Neural cell (in vitro differentiated cells): ENCODE measurements at regions not wholly inside any gene's neighbourhood (a gene's known extent, or its start where the extent isn't known, plus 50 kb on each side); places are given as distances from the start of the nearest gene placed in this dataset.

Experiments used
- H2AFZ ChIP-seq: fragments of 200-600, 300-800 bp; sonication (generic), shearing (Covaris generic); 2 replicates; pipeline ENCODE4 v1.6.0; 2014; ENCODE audit warnings: low read depth, mild to moderate bottlenecking, antibody characterized with exemption, low read length, moderate library complexity
- H3F3A ChIP-seq: fragments of 200-600 bp; shearing (Covaris generic); 2 replicates; pipeline ENCODE4 v1.6.1; 2016; ENCODE audit warnings: mild to moderate bottlenecking, moderate library complexity, mixed read lengths, antibody characterized with exemption, low read length; ENCODE audit not compliant: insufficient read depth, poor library complexity, severe bottlenecking
- H3K27ac ChIP-seq: fragments of 200-600, 300-800 bp; sonication (generic), shearing (Covaris generic); 2 replicates; pipeline ENCODE4 v1.5.1; 2014; ENCODE audit warnings: mild to moderate bottlenecking, low read length, moderate library complexity
- H3K27me3 ChIP-seq: fragments of 300-800, 200-600 bp; sonication (generic), shearing (Covaris generic); 2 replicates; pipeline ENCODE4 v1.6.0; 2014; ENCODE audit warnings: mild to moderate bottlenecking, low read depth, low read length, moderate library complexity; ENCODE audit not compliant: insufficient read depth
- H3K36me3 ChIP-seq: fragments of 300-800, 200-600 bp; sonication (generic), shearing (Covaris generic); 2 replicates; pipeline ENCODE4 v1.5.1; 2014; ENCODE audit warnings: mild to moderate bottlenecking, antibody characterized with exemption, low read length, moderate library complexity; ENCODE audit not compliant: insufficient read depth
- H3K4me2 ChIP-seq: fragments of 300-800, 200-600 bp; sonication (generic), shearing (Covaris generic); 2 replicates; pipeline ENCODE4 v1.6.0; 2014; ENCODE audit warnings: mild to moderate bottlenecking, low read length
- H3K4me3 ChIP-seq: fragments of 300-800, 200-600 bp; sonication (generic), shearing (Covaris generic); 2 replicates; pipeline ENCODE4 v1.5.1; 2014; ENCODE audit warnings: mild to moderate bottlenecking, low read length, moderate library complexity
- H3K79me2 ChIP-seq: fragments of 200-600 bp; shearing (Covaris generic); replicated peaks from 2 replicates; pipeline ENCODE4 v1.6.0; 2014; ENCODE audit warnings: mild to moderate bottlenecking, low read length, moderate library complexity; ENCODE audit not compliant: insufficient read depth
- H3K9ac ChIP-seq: fragments of 300-800, 200-600 bp; sonication (generic), shearing (Covaris generic); 2 replicates; pipeline ENCODE4 v1.6.1; 2016; ENCODE audit warnings: mild to moderate bottlenecking, low read length, mixed read lengths
- H3K9me2 ChIP-seq: fragments of 200-600 bp; shearing (Covaris generic); 2 replicates; pipeline ENCODE4 v1.6.1; 2016; ENCODE audit warnings: mild to moderate bottlenecking, low read length, mixed read lengths; ENCODE audit not compliant: insufficient read depth
- H3K9me3 ChIP-seq: fragments of 200-600, 300-800 bp; sonication (generic), shearing (Covaris generic); 2 replicates; pipeline ENCODE4 v1.6.1; 2016; ENCODE audit warnings: mild to moderate bottlenecking, mixed run types, low read length, moderate library complexity, mixed read lengths
- H4K20me1 ChIP-seq: fragments of 200-600 bp; shearing (Covaris generic); 2 replicates; pipeline ENCODE4 v1.6.1; 2016; ENCODE audit warnings: mild to moderate bottlenecking, mixed run types; ENCODE audit not compliant: insufficient read depth
- EP300 ChIP-seq: fragments of 450-650 bp; conservative IDR thresholded peaks from 2 replicates; pipeline ENCODE4 v1.6.1; 2014; ENCODE audit warnings: antibody characterized with exemption, mild to moderate bottlenecking, moderate library complexity; ENCODE audit not compliant: poor library complexity, severe bottlenecking
- EZH2 ChIP-seq: fragments of 200-600, 300-800 bp; shearing (Covaris generic), sonication (generic); IDR thresholded peaks from 2 replicates; pipeline ENCODE4 v1.6.1; 2014; ENCODE audit warnings: antibody characterized with exemption, low read length, borderline replicate concordance, mild to moderate bottlenecking; ENCODE audit not compliant: insufficient read depth, poor library complexity, severe bottlenecking
- MXI1 ChIP-seq: fragments of 450-650 bp; conservative IDR thresholded peaks from 2 replicates; pipeline ENCODE4 v1.6.1; 2014; ENCODE audit warnings: antibody characterized with exemption, mild to moderate bottlenecking; ENCODE audit not compliant: poor library complexity, severe bottlenecking
- POLR2AphosphoS5 ChIP-seq: IDR thresholded peaks from 2 replicates; pipeline ENCODE4 v1.6.1; 2012
- RAD21 ChIP-seq: fragments of 450-650 bp; conservative IDR thresholded peaks from 2 replicates; pipeline ENCODE4 v1.6.1; 2014; ENCODE audit warnings: antibody characterized with exemption, mild to moderate bottlenecking, moderate library complexity
- REST ChIP-seq: IDR thresholded peaks from 2 replicates; pipeline ENCODE4 v1.6.1; 2012; ENCODE audit warnings: borderline replicate concordance
- SMC3 ChIP-seq: fragments of 450-650 bp; conservative IDR thresholded peaks from 2 replicates; pipeline ENCODE4 v1.6.1; 2014; ENCODE audit warnings: antibody characterized with exemption, mild to moderate bottlenecking, moderate library complexity; ENCODE audit not compliant: poor library complexity
- TAF1 ChIP-seq: IDR thresholded peaks from 2 replicates; pipeline ENCODE4 v1.6.1; 2012; ENCODE audit warnings: low read depth
- TF ChIP-seq, protein P1 (sequence below): fragments of 450-650 bp; IDR thresholded peaks from 2 replicates; pipeline ENCODE4 v1.5.1; 2014; ENCODE audit warnings: antibody characterized with exemption, mild to moderate bottlenecking, moderate library complexity; ENCODE audit not compliant: poor library complexity, severe bottlenecking

- Histone ChIP-seq H3K4me3 (no peak overlapping the region), H3K9ac (no peak overlapping the region), H3K27me3 (no peaks in the 10 kb centered on the region), H3F3A (no peaks in the 10 kb centered on the region), H3K27ac (no peak overlapping the region), H2AFZ (no peak overlapping the region), H3K36me3 (no peaks in the 10 kb centered on the region), H3K9me3 (no peaks in the 10 kb centered on the region), H3K9me2 (no peaks in the 10 kb centered on the region), H3K79me2 (no peaks in the 10 kb centered on the region), H3K4me2 (no peak overlapping the region), H4K20me1 (no peaks in the 10 kb centered on the region)
- TF ChIP-seq REST (no peak), POLR2AphosphoS5 (no peak), TAF1 (no peak), MXI1 (no peak), SMC3 (no peak), EP300 (no peak), RAD21 (no peak), EZH2 (no peak)
- TF ChIP-seq, protein P1, sequence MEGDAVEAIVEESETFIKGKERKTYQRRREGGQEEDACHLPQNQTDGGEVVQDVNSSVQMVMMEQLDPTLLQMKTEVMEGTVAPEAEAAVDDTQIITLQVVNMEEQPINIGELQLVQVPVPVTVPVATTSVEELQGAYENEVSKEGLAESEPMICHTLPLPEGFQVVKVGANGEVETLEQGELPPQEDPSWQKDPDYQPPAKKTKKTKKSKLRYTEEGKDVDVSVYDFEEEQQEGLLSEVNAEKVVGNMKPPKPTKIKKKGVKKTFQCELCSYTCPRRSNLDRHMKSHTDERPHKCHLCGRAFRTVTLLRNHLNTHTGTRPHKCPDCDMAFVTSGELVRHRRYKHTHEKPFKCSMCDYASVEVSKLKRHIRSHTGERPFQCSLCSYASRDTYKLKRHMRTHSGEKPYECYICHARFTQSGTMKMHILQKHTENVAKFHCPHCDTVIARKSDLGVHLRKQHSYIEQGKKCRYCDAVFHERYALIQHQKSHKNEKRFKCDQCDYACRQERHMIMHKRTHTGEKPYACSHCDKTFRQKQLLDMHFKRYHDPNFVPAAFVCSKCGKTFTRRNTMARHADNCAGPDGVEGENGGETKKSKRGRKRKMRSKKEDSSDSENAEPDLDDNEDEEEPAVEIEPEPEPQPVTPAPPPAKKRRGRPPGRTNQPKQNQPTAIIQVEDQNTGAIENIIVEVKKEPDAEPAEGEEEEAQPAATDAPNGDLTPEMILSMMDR = no peak
Observed at GRCh38 chr15:97030251-97030650, 699.8 kb downstream of the NR2F2 start.

GRCh38 chr15:97036301-97036700 lies 705.8 kb downstream of the NR2F2 start:
- Histone ChIP-seq H3F3A (no peaks in the 10 kb centered on the region), H3K4me2 (no peak overlapping the region), H3K27me3 (no peaks in the 10 kb centered on the region), H2AFZ (no peak overlapping the region), H3K4me3 (no peak overlapping the region), H3K9me3 (no peaks in the 10 kb centered on the region), H3K27ac (no peak overlapping the region), H3K36me3 (no peaks in the 10 kb centered on the region), H3K9me2 (no peaks in the 10 kb centered on the region), H3K79me2 (no peaks in the 10 kb centered on the region), H4K20me1 (no peaks in the 10 kb centered on the region), H3K9ac (no peak overlapping the region)
- no peak for TF ChIP-seq MXI1
- no peak for TF ChIP-seq POLR2AphosphoS5
- no peak for TF ChIP-seq EZH2
- TF ChIP-seq, protein P1 = no peak
- no peak for TF ChIP-seq REST
- TF ChIP-seq EP300 = no peak
